ENCODE measurements at regions not wholly inside any gene's neighbourhood (a gene's known extent, or its start where the extent isn't known, plus 50 kb on each side); places are given as distances from the start of the nearest gene placed in this dataset.

GRCh38 chr7:16001477-16001876 is 315.0 kb upstream of the MEOX2 start:
- H3K9ac ChIP-seq (ENCODE audit: low read depth in 1 of 2, low read length in 2 of 2), result no peak overlapping the region
- H3K36me3 ChIP-seq (ENCODE audit: control insufficient read depth in 1 of 2, insufficient read depth in 2 of 2, low read length in 2 of 2), result no peaks in the 10 kb centered on the region
- H3K27ac ChIP-seq (ENCODE audit: low read depth, low read length), result no peak overlapping the region
- no peaks in the 10 kb centered on the region for H3K4me1 ChIP-seq (ENCODE audit: control insufficient read depth in 1 of 2, insufficient read depth in 2 of 2, low read length in 2 of 2)
- H3K27me3 ChIP-seq (ENCODE audit: control insufficient read depth in 1 of 2, insufficient read depth in 2 of 2, low read length in 2 of 2), result no peaks in the 10 kb centered on the region
- H3K9me3 ChIP-seq (ENCODE audit: control insufficient read depth in 1 of 2, low read length in 2 of 2), result no peaks in the 10 kb centered on the region
- H3K4me3 ChIP-seq (ENCODE audit: low read depth in 1 of 2, low read length in 2 of 2), result no peak overlapping the region

DNA sequence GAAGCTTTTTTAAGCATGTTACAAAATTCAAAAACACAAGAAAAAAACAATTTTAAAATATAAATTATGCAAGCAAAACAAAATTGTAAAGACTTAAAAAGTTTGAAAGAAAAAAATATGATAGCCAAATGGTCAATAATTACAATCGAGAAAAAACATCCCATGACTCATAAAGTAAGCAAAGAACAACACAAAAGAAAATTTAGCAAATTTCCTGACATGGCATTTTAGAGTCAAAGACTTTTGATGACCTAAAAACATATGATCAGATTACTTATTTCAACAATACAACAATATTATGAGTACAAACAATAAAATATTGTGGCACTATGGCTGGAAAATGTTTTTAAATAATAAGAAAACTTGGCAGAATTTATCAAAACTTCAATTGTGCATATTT is 312.1 kb upstream of the MEOX2 start:
- no peak overlapping the region for H3K9ac ChIP-seq (ENCODE audit: low read depth in 1 of 2, low read length in 2 of 2)
- H3K27ac ChIP-seq (ENCODE audit: low read depth, low read length), result no peak overlapping the region
- H3K4me3 ChIP-seq (ENCODE audit: low read depth in 1 of 2, low read length in 2 of 2), result no peak overlapping the region
- no peaks in the 10 kb centered on the region for H3K9me3 ChIP-seq (ENCODE audit: control insufficient read depth in 1 of 2, low read length in 2 of 2)
- H3K27me3 ChIP-seq (ENCODE audit: control insufficient read depth in 1 of 2, insufficient read depth in 2 of 2, low read length in 2 of 2), result no peaks in the 10 kb centered on the region
- no peaks in the 10 kb centered on the region for H3K36me3 ChIP-seq (ENCODE audit: control insufficient read depth in 1 of 2, insufficient read depth in 2 of 2, low read length in 2 of 2)
- no peaks in the 10 kb centered on the region for H3K4me1 ChIP-seq (ENCODE audit: control insufficient read depth in 1 of 2, insufficient read depth in 2 of 2, low read length in 2 of 2)

DNA sequence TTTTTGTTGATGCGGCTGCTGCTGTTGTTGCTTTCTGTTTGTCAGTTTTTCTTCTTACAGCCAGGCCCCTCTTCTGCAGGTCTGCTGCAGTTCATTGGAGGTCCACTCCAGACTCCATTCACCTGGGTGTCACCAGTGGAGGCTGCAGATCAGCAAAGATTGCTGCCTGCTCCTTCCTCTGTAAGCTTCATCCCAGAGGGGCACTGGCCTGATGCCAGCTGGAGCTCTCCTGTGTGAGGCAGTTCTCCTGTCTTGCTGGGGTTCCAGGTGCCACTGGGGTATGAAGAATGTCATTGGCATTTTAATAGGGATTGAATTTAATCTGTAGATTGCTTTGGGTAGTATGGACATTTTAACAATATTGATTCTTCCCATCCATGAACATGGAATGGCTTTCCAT is 308.5 kb upstream of the MEOX2 start:
- no peaks in the 10 kb centered on the region for H3K36me3 ChIP-seq (ENCODE audit: control insufficient read depth in 1 of 2, insufficient read depth in 2 of 2, low read length in 2 of 2)
- H3K4me3 ChIP-seq (ENCODE audit: low read depth in 1 of 2, low read length in 2 of 2), result no peak overlapping the region
- H3K4me1 ChIP-seq (ENCODE audit: control insufficient read depth in 1 of 2, insufficient read depth in 2 of 2, low read length in 2 of 2), result no peaks in the 10 kb centered on the region

GRCh38 chr7:15989194-15989593 is 302.7 kb upstream of the MEOX2 start:
- Histone ChIP-seq H3K27me3 (ENCODE audit: control insufficient read depth in 1 of 2, insufficient read depth in 2 of 2, low read length in 2 of 2) (no peaks in the 10 kb centered on the region), H3K27ac (ENCODE audit: low read depth, low read length) (no peak overlapping the region), H3K9me3 (ENCODE audit: control insufficient read depth in 1 of 2, low read length in 2 of 2) (no peaks in the 10 kb centered on the region), H3K36me3 (ENCODE audit: control insufficient read depth in 1 of 2, insufficient read depth in 2 of 2, low read length in 2 of 2) (no peaks in the 10 kb centered on the region), H3K4me1 (ENCODE audit: control insufficient read depth in 1 of 2, insufficient read depth in 2 of 2, low read length in 2 of 2) (no peaks in the 10 kb centered on the region), H3K4me3 (ENCODE audit: low read depth in 1 of 2, low read length in 2 of 2) (no peak overlapping the region), H3K9ac (ENCODE audit: low read depth in 1 of 2, low read length in 2 of 2) (no peak overlapping the region)

More for the DNA sequence above, 308.5 kb upstream of the MEOX2 start:
- Histone ChIP-seq H3K9ac (ENCODE audit: low read depth in 1 of 2, low read length in 2 of 2) (no peak overlapping the region), H3K27ac (ENCODE audit: low read depth, low read length) (no peak overlapping the region), H3K9me3 (ENCODE audit: control insufficient read depth in 1 of 2, low read length in 2 of 2) (no peaks in the 10 kb centered on the region), H3K27me3 (ENCODE audit: control insufficient read depth in 1 of 2, insufficient read depth in 2 of 2, low read length in 2 of 2) (no peaks in the 10 kb centered on the region)

- H3K9ac ChIP-seq (ENCODE audit: low read depth in 1 of 2, low read length in 2 of 2), result no peak overlapping the region
- H3K27me3 ChIP-seq (ENCODE audit: control insufficient read depth in 1 of 2, insufficient read depth in 2 of 2, low read length in 2 of 2), result no peaks in the 10 kb centered on the region
- H3K9me3 ChIP-seq (ENCODE audit: control insufficient read depth in 1 of 2, low read length in 2 of 2), result no peaks in the 10 kb centered on the region
- H3K4me3 ChIP-seq (ENCODE audit: low read depth in 1 of 2, low read length in 2 of 2), result no peak overlapping the region
- H3K36me3 ChIP-seq (ENCODE audit: control insufficient read depth in 1 of 2, insufficient read depth in 2 of 2, low read length in 2 of 2), result no peaks in the 10 kb centered on the region
- no peak overlapping the region for H3K27ac ChIP-seq (ENCODE audit: low read depth, low read length)
- no peaks in the 10 kb centered on the region for H3K4me1 ChIP-seq (ENCODE audit: control insufficient read depth in 1 of 2, insufficient read depth in 2 of 2, low read length in 2 of 2)
Measured at GRCh38 chr7:15985587-15986384, 299.3 kb upstream of the MEOX2 start.

- Histone ChIP-seq H3K27ac (ENCODE audit: low read depth, low read length) (no peak overlapping the region), H3K9me3 (ENCODE audit: control insufficient read depth in 1 of 2, low read length in 2 of 2) (no peaks in the 10 kb centered on the region), H3K36me3 (ENCODE audit: control insufficient read depth in 1 of 2, insufficient read depth in 2 of 2, low read length in 2 of 2) (no peaks in the 10 kb centered on the region), H3K27me3 (ENCODE audit: control insufficient read depth in 1 of 2, insufficient read depth in 2 of 2, low read length in 2 of 2) (no peaks in the 10 kb centered on the region), H3K9ac (ENCODE audit: low read depth in 1 of 2, low read length in 2 of 2) (no peak overlapping the region), H3K4me1 (ENCODE audit: control insufficient read depth in 1 of 2, insufficient read depth in 2 of 2, low read length in 2 of 2) (no peaks in the 10 kb centered on the region), H3K4me3 (ENCODE audit: low read depth in 1 of 2, low read length in 2 of 2) (no peak overlapping the region)
Measured at GRCh38 chr7:15977663-15978062, 291.2 kb upstream of the MEOX2 start.

- H3K27me3 ChIP-seq (ENCODE audit: control insufficient read depth in 1 of 2, insufficient read depth in 2 of 2, low read length in 2 of 2), result no peaks in the 10 kb centered on the region
Measured at GRCh38 chr7:15972862-15973275, 286.4 kb upstream of the MEOX2 start.

GRCh38 chr7:15967551-15967950 is 281.1 kb upstream of the MEOX2 start:
- H3K27me3 ChIP-seq (ENCODE audit: control insufficient read depth in 1 of 2, insufficient read depth in 2 of 2, low read length in 2 of 2), result no peaks in the 10 kb centered on the region
- no peaks in the 10 kb centered on the region for H3K9me3 ChIP-seq (ENCODE audit: control insufficient read depth in 1 of 2, low read length in 2 of 2)
- H3K4me3 ChIP-seq (ENCODE audit: low read depth in 1 of 2, low read length in 2 of 2), result no peak overlapping the region
- H3K27ac ChIP-seq (ENCODE audit: low read depth, low read length), result no peak overlapping the region
- no peaks in the 10 kb centered on the region for H3K4me1 ChIP-seq (ENCODE audit: control insufficient read depth in 1 of 2, insufficient read depth in 2 of 2, low read length in 2 of 2)
- H3K36me3 ChIP-seq (ENCODE audit: control insufficient read depth in 1 of 2, insufficient read depth in 2 of 2, low read length in 2 of 2), result no peaks in the 10 kb centered on the region
- H3K9ac ChIP-seq (ENCODE audit: low read depth in 1 of 2, low read length in 2 of 2), result no peak overlapping the region

More at GRCh38 chr7:15972862-15973275, 286.4 kb upstream of the MEOX2 start:
- Histone ChIP-seq H3K36me3 (ENCODE audit: control insufficient read depth in 1 of 2, insufficient read depth in 2 of 2, low read length in 2 of 2) (no peaks in the 10 kb centered on the region), H3K4me3 (ENCODE audit: low read depth in 1 of 2, low read length in 2 of 2) (no peak overlapping the region), H3K9ac (ENCODE audit: low read depth in 1 of 2, low read length in 2 of 2) (no peak overlapping the region), H3K27ac (ENCODE audit: low read depth, low read length) (no peak overlapping the region), H3K9me3 (ENCODE audit: control insufficient read depth in 1 of 2, low read length in 2 of 2) (no peaks in the 10 kb centered on the region), H3K4me1 (ENCODE audit: control insufficient read depth in 1 of 2, insufficient read depth in 2 of 2, low read length in 2 of 2) (no peaks in the 10 kb centered on the region)

DNA sequence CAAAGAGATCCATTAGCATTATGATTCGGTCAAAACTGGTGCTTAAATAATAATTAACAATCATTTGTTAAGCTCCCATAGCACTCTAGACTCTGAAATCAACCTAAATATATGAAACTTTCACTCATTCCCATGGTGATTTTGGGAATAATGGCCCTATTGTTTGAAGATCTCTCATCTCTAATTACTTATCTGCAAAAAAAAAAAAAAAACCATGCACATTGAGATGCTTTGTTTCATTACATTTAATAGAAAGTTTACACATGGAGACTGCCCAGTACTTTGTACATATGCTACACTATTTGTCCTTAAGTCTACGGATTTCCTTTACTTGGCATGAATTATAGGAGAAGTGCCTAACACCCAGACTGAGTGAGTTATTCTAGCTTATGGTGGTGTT is 280.6 kb upstream of the MEOX2 start:
- no peaks in the 10 kb centered on the region for H3K9me3 ChIP-seq (ENCODE audit: control insufficient read depth in 1 of 2, low read length in 2 of 2)
- no peaks in the 10 kb centered on the region for H3K36me3 ChIP-seq (ENCODE audit: control insufficient read depth in 1 of 2, insufficient read depth in 2 of 2, low read length in 2 of 2)

DNA sequence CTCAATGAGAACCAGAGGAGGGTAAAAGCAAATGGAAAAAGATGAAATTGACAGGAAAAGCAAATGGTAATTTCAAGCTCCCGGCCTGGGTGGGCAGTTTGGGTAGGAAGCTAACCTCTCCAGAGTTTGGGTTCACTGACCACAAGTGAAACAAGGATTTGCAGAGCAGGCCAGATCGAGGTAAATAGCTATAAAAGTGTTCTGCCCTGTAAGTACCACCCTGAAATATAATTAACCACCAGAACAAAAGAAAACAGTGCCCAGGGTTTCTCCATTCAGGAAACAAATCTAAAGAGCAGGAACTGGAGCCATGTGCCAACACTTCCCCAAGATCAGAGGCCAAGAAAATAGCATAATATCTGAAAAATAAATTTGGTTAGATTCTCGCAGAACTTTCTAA is 276.7 kb upstream of the MEOX2 start:
- Histone ChIP-seq H3K27ac (ENCODE audit: low read depth, low read length) (no peak overlapping the region), H3K9ac (ENCODE audit: low read depth in 1 of 2, low read length in 2 of 2) (no peak overlapping the region), H3K9me3 (ENCODE audit: control insufficient read depth in 1 of 2, low read length in 2 of 2) (no peaks in the 10 kb centered on the region), H3K36me3 (ENCODE audit: control insufficient read depth in 1 of 2, insufficient read depth in 2 of 2, low read length in 2 of 2) (no peaks in the 10 kb centered on the region), H3K27me3 (ENCODE audit: control insufficient read depth in 1 of 2, insufficient read depth in 2 of 2, low read length in 2 of 2) (no peaks in the 10 kb centered on the region), H3K4me1 (ENCODE audit: control insufficient read depth in 1 of 2, insufficient read depth in 2 of 2, low read length in 2 of 2) (no peaks in the 10 kb centered on the region), H3K4me3 (ENCODE audit: low read depth in 1 of 2, low read length in 2 of 2) (no peak overlapping the region)

More for the DNA sequence above, 280.6 kb upstream of the MEOX2 start:
- no peaks in the 10 kb centered on the region for H3K27me3 ChIP-seq (ENCODE audit: control insufficient read depth in 1 of 2, insufficient read depth in 2 of 2, low read length in 2 of 2)
- H3K4me3 ChIP-seq (ENCODE audit: low read depth in 1 of 2, low read length in 2 of 2), result no peak overlapping the region
- no peak overlapping the region for H3K9ac ChIP-seq (ENCODE audit: low read depth in 1 of 2, low read length in 2 of 2)
- no peaks in the 10 kb centered on the region for H3K4me1 ChIP-seq (ENCODE audit: control insufficient read depth in 1 of 2, insufficient read depth in 2 of 2, low read length in 2 of 2)
- H3K27ac ChIP-seq (ENCODE audit: low read depth, low read length), result no peak overlapping the region

Measured in duodenal mucosa (tissue), 2 donors.